GM21717 (cell line): ENCODE measurements at regions not wholly inside any gene's neighbourhood (a gene's known extent, or its start where the extent isn't known, plus 50 kb on each side); places are given as distances from the start of the nearest gene placed in this dataset.
"Not testable (repeated sequence)": the region's sequence is repeated elsewhere in the genome, so short reads cannot be mapped to it uniquely, and the experiment has no call there.

ENCODE experiments used
- ATAC-seq: cut with Tn5 transposase; IDR thresholded peaks from one replicate; pipeline ENCODE4 v1.9.1; 2021; ENCODE audit warnings: mild to moderate bottlenecking, moderate library complexity; ENCODE audit not compliant: unreplicated experiment

DNA sequence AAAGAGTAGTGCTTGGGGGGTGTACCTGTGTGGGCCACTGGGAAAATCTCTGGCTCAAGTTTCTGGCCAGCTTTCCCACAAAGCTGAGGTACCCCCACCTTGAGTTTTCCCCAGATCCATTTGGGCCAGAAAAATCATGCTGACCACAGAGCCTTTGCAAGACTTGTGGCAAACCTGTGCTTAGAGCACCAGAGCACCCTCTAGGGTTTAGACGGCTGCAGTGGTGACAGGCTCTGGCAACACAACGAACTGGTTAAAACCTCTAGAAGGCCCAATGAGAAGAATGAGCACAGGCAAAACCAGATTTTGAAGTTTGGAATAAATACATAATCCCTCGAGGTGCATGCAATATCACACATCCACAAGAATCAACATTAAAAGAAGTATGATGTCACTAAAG is 290.7 kb upstream of the FOLH1 start:
- ATAC-seq, result no peak

DNA sequence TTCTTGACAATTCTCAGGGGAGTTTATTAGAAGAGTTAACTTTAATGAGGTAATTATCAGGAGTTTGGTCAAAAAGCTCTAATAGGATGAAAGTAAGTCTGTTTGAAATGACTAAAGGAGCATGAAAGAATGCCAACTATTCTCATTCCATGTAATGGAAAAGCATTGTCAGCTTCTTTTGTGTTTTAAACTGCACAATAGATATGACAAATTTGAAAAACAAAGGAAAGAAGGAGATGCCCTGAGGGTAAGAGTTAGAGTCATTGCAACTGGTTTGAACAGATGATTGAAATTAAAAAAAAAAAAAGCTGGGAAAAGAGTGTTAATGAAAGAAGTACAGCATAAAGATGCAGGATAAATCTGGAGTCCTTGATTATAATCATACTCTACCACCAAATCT is 296.8 kb upstream of the FOLH1 start:
- no peak for ATAC-seq

DNA sequence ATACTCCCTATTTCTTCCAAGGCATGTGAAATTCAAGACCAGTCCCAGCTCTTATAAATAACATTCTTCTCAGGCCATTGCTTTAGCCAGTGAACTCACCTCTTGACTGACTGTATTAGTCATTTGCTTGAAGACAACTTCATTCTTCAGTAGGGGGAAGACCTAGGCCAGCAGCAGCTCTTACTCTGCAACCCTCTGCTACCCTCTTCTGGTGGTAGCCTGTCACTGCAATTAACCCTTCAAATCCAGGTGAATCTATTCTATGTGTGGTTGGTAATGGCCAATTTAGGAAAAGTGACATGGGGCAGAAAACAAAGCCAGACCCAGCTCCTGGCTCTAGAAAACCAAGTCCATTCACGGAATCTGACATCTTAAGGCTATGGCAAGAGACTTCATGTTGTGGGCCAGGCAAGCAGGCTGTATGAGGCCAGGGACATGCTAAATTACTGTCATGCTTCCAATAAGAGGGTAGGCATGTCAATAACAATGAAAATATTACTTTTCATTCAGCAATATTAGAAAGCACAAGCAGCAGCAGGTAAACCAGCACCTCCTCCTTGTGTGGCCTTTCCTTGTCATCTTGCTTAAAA is 317.9 kb upstream of the FOLH1 start:
- peak; percentile 90 for ATAC-seq

DNA sequence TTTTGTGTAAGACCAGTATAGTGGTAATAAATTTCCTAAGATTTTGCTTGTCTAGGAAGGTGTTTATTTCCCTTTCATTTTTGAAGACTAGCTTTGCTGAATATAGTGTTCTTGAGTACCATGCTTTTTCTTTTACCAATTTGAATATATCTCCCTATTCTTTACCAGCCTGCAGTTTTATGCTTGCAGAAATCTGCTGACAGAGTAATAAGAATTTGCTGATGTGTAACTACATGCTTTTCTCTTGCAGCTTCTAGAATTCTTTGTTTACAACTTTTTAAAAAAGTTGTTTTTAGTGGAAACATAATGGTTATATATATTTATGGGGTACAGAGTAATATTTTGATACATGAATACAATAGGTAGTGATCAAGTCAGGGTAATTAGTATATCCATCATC is 324.8 kb upstream of the FOLH1 start:
- ATAC-seq, result no peak

DNA sequence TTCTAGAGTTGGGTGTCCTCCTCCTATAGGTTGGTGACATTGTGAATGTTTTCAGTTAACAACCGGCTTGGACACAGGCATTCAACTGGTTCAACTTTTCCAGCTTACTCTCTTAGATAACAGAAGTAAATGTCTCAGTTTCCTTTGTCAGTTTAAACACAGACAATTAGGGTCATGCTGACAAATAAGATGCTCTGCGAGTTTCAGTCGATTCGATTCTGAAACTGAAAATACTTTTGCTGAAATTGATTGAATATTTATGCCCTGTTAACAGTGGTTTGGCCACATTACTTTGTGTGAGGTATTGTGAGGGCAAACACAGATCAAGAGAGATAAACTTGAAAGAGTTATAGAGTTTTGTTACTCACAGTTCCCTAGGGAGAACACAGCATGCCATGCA is 330.5 kb upstream of the FOLH1 start:
- not testable (repeated sequence) for ATAC-seq

DNA sequence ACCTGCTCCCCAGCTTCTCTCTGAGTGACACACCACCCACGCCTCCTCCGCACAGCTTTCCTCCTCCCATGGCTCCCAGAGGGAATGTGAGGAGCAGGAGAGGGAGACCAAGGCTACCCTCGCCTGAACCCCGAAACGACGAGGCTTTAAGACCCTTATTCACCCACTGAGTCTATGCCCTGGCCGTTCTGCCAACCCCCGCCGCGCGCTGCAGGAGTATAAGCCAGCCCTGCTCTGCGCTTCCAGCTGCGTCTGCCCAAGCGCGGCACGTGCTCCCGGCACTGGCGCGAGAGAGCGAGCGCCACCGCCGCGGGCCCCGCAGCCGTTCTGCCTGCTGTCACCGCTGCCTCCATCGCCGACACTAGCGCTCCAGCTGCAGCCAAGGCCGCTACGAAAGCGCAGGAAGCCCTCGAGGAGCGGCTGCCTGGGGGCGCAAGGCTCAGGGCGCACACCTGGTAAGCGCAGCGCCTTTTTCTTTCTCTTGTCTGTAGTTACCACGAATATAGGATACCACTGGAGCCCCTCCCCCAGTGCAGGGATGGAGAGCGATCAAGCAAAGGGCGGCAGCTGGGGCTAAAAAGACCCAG is 350.0 kb upstream of the FOLH1 start:
- ATAC-seq, result not testable (repeated sequence)

DNA sequence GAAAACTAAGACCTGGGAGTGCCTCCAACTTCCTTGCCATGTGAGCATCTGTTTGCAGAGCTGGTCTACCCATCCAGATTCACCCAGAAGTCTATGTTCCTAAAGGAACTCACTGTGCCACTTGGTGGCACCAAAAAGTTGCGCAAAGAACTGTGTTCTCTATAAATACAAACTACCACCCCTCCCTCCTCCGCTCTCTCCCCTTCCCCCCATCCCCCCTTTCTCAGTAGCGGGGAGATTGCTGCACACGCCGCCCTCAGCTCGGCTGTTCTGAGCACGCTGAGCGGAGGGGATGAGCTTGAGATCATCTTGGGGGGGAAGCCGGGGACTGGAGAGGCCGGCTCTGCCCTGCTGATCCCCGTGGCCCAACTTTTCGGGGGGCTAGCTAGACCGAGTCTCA is 352.2 kb upstream of the FOLH1 start:
- ATAC-seq, result not testable (repeated sequence)

DNA sequence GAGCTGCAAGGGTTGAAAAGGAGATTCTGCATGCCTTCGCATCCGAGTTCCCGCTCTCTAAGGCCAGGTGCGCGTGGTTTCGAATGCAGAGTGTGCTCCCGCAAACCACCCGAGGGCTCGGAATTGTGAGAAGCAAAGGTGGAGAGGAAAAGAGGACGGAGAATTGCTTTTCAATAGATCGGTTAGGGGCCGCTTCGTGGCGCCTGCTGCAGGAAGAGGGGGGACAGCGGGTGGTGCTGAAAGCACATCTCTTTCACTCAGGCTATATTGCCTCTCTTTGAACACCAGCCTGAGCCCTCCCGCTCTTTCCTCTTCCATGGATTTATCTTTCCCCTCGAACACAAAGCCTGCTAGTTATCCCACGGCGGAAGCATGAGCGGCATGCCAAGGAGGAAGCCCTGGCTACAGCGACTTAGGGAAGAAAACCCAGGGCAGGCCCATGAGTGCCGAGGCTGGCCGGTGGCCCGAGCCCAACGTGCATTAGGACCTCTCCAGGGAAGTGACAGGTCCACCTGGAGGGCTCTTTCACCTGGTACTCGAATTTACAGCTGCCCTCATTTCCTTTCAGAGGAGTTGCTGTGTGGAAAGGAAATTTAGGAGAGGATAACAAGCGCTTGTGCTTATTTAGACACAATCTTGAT is 353.0 kb upstream of the FOLH1 start:
- ATAC-seq, result not testable (repeated sequence)

DNA sequence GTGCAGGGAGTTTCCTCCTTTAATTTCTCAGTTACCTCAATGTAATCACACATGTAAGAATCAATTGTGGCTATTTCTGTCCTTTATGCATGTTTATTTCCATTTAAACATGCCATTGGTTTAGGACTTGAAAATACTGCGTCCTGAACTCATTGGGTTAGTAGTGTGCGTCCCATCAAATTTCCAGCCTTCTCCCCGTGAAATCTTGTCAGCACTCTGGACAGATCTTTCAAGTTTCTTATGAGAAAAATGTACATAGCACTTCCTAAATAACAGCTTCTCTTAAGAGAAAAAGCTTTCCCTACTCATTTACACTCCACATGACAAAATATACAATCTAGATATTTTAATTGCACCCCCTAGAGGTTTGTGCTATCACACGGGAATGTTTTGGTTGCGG is 353.9 kb upstream of the FOLH1 start:
- not testable (repeated sequence) for ATAC-seq

DNA sequence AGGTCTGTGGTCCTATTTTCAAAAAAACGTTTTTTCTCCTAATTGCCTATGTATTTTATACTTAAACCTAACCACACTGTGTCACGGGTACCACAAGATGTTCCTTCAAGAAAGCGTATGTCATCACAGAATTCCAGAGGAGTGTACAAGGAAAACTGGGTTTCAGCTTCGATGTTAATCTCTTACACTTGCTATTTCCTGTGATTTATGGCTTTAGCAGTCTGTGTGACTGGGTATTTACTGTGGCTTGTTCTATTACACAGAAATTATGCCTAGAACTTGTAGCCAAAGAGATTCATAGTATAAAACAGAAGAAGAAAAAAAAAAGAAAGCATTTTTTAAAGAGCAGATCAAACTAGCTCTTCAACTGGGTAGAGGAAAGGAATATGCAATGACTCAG is 371.1 kb upstream of the FOLH1 start:
- ATAC-seq, result not testable (repeated sequence)

DNA sequence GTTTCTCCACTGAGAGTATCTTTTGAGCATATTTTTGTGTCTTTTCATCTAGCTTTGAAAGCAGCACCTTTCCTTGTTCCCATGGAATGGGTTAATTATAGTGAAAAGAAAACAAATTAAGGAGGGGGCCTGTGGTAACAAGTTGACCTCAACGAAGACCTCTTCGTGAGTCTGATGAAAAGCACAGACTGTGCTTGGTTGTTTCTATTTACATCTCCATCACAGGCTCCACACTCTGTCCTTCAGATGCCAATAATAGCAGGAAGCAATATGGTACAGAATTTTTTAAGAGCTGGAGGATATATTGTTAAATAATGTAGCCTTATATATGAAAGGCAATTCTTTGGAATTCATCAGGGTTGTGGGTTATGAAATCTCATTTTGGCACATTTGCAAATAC is 366.7 kb upstream of the OR4C13 start:
- not testable (repeated sequence) for ATAC-seq

DNA sequence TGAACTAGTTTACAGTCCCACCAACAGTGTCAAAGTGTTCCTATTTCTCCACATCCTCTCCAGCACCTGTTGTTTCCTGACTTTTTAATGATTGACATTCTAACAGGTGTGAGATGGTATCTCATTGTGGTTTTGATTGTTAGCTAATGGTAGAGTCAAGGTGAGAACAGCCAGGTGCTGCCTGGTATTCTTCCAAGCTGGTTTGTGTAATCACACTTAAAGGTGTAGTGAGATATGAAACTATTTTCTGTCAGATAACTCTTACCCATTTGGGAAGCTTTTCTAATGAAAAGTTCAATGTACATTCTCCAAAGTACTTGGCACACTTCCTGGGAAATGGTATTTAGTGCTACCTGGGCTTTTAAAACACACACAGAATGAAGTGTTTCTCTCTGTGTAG is 343.3 kb upstream of the OR4C13 start:
- not testable (repeated sequence) for ATAC-seq

DNA sequence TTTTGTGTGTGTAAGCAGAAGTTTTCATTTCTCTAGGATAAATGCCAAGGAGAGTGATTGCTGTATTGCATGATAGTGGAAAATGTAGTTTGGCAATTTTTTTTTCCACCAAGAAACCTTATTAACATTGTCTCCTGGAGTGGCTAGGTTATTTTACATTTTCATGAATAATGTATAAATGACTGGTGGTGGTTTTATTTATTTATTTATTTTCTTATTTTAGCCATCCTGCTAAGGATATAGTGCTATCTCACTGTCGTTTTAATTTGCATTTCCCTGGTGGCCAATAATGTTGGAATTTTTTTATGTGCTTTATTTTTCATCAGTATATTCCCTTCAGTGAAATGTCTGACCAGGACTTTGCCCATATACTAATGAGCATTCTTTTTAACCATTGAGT is 328.3 kb upstream of the OR4C13 start:
- ATAC-seq, result not testable (repeated sequence)

DNA sequence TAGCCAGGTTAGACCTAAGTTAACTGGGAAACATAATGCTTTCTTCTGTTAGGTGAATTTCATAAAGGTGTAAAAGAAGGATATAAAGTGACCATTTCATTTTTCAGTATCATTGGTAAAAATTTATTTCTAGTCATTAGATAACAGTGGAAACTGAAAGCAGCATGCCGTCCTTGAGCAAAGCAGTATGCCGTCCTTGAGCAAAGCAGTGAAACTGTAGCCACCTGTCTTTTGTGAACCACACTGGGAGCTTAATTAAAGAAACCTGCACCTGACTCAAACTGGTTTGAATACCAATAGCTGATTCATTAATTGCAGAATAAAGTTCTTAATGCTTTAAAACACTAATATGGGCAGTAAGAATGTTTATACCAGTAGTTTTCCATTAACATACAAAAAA is 281.5 kb upstream of the OR4C13 start:
- ATAC-seq, result not testable (repeated sequence)

DNA sequence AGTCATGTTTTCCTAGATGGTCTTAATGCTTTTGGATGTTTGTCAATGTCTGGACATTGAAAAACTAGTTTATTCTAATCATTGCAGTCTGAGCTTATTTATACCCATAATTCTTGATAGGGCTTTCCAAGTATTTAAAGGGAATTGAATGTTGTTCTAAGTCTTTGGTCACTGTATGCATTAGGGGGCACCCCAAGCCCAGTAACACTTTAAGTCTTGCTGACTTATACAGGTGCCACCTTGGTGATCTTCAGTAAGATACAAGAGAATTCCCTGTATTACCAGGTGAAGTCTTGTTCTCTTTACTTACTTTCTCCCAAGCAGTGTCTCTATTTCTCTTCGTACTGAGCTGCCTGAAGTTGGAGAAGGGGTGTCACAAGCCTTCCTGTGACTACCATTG is 250.1 kb upstream of the OR4C13 start:
- ATAC-seq, result not testable (repeated sequence)

DNA sequence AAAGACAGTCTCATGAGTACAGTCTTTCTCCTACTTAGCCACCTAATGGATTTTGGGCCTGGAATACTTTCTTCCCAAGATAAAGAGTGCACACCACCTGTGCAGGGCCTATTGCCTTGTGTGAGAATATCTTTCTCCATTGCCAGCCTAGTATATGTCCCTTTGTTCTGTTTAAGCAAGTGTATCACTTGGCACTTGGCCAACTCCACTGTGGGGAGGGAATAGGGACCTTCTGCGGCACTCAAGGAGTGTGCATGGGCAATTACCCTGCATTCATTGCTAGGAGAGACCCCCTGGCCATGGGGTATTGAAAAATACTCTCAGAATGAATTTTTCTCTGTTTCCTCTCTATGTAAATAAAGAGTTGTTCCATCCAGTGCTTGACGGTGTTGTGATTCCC is 201.7 kb upstream of the OR4C13 start:
- not testable (repeated sequence) for ATAC-seq

DNA sequence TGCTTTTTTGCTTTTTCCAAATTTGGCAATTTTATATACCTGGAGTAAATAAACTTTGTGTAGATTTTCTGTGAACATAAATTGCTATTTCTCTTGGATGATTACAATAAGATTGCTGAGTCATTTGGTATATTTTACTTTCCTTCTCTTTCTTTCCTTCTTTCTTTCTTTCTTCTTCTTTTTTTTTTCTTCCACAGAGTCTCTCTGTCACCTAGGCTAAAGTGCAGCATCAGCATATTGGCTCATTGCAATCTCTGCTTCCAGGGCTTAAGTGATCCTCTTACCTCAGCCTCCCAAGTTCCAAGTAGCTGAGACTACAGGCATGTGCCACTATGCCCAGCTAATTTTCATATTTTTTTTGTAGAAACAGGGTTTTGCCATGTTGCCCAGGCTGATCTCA is 201.2 kb upstream of the OR4C13 start:
- not testable (repeated sequence) for ATAC-seq

DNA sequence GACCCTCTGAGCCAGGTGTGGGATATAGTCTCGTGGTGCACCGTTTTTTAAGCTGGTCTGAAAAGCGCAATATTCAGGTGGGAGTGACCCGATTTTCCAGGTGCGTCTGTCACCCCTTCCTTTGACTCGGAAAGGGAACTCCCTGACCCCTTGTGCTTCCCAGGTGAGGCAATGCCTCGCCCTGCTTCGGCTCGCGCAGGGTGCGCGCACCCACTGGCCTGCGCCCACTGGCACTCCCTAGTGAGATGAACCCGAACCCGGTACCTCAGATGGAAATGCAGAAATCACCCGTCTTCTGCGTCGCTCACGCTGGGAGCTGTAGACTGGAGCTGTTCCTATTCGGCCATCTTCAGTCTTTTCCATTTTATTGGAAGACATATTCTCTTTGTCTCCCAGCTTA is 171.4 kb upstream of the OR4C13 start:
- ATAC-seq, result not testable (repeated sequence)

DNA sequence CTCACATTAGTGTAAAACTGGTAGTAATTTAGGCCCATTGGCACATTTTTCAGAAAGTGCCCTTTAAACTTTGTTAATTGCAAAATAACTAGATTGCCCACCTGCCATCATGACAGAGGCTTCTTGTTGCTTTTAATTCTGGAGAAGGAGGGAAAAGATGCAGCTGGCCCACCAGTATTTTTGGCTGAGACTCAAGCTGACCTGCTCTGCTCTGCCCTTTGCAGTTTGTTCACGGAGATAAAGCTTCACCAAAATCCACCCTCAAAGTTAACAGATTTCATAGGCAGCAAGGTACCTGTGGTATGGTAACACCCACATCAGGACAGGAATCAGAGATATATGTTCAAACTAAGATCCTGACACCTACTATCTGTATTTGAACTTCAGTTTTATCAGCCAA is 170.2 kb upstream of the OR4C13 start:
- ATAC-seq, result not testable (repeated sequence)

DNA sequence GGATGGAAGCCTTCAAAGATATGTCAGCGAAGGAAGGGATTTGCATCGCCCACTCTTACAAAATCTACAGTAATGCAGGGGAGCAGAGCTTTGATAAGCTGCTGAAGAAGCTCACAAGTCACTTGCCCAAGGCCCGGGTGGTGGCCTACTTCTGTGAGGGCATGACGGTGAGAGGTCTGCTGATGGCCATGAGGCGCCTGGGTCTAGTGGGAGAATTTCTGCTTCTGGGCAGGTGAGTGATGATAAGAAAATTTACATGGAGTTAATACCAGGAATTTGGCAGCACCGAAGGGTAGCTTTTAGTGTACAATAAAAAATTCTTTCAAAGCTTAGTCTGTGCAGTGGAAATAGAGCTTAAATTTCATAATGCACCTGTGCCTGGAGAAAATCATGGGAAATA is 168.3 kb upstream of the OR4C13 start:
- ATAC-seq, result not testable (repeated sequence)

DNA sequence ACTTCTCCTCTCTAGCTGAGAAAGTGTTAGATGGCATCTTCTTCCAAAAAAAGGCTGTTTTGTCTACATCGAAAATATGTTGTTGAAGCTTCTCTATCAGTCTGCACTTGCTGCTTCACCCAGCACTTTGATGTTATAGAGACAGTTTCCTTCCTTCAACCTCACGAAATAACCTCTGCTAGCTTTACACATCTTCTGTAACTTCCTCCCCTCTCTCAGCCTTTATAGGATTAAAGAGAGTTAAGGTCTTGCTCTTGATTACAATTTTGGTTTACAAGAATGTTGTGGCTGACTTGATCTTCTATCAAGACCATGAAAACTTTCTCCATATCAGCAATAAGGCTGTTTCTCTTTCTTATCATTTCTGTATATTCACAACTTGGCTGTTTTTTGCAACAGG is 162.4 kb upstream of the OR4C13 start:
- ATAC-seq, result not testable (repeated sequence)

DNA sequence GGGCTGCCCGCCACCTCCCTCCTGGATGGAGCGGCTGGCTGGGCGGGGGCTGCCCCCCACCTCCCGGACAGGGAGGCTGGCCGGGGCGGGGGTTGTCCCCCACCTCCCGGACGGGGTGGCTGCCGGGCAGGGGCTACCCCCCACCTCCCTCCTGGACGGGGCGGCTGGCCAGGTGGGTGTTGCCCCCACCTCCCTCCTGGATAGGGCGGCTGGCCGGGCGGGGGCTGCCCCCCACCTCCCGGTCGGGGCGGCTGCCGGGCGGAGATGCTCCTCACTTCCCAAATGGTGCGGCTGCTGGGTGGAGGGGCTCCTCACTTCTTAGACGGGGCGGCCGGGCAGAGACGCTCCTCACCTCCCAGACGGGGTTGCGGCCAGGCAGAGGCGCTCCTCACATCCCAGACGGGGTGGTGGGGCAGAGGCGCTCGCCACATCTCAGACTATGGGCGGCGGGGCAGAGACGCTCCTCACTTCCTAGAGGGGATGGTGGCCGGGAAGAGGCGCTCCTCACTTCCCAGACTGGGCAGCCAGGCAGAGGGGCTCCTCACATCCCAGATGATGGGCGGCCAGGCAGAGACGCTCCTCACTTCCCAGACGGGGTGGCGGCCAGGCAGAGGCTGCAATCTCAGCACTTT is 153.9 kb upstream of the OR4C13 start:
- not testable (repeated sequence) for ATAC-seq
